ENCODE measurements at regions not wholly inside any gene's neighbourhood (a gene's known extent, or its start where the extent isn't known, plus 50 kb on each side); places are given as distances from the start of the nearest gene placed in this dataset.
"Not testable (repeated sequence)": the region's sequence is repeated elsewhere in the genome, so short reads cannot be mapped to it uniquely, and the experiment has no call there.

DNA sequence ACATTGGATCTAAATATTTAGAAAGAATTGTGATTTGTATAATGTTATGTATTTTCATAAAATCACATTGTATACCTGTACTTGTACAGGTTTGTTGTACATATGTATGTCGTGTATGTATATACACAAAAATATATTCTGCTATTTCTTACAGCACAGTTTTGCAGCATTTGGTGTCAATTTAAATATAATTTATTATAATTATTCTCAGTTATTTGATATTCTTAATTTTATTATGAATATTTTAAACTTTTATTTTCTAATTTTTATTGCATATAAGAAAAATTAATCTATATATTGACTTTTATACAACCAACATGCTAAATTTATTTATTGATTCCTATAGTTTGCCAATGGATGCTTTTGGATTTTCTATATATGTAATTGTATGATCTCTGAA, 137.0 kb downstream of the GOLGA6L6 start:
- H3K9me3 ChIP-seq (ENCODE audit: control insufficient read depth in 1 of 2, insufficient read depth in 1 of 2, low read depth in 1 of 2, low read length in 2 of 2): peaks cover 50 to 79% of the 10 kb centered on the region in 2 experiments
- H3K27ac ChIP-seq (ENCODE audit: low read depth, low read length); ATAC-seq; H3K27me3 ChIP-seq (ENCODE audit: insufficient read depth, low read length); H3K4me2 ChIP-seq (ENCODE audit: low read length); H2AFZ ChIP-seq (ENCODE audit: low read depth, low read length, poor library complexity, severe bottlenecking); H3K9ac ChIP-seq (ENCODE audit: low read length); H3K79me2 ChIP-seq (ENCODE audit: insufficient read depth, low read length); CTCF ChIA-PET; H3K36me3 ChIP-seq (ENCODE audit: control insufficient read depth in 1 of 2, insufficient read depth in 2 of 2, low read length in 2 of 2); H3K4me3 ChIP-seq (replicated peaks in 1 of 2; ENCODE audit: low read depth in 1 of 2, low read length in 2 of 2); H3K4me1 ChIP-seq (ENCODE audit: control insufficient read depth in 1 of 2, insufficient read depth in 2 of 2, low read length in 2 of 2); DNase-seq (ENCODE audit: low read depth, low spot score); H4K20me1 ChIP-seq (ENCODE audit: insufficient read depth); RAD21 ChIA-PET (ENCODE audit: low non-redundant PET in 1 of 2, low total read pairs in 2 of 2, uncharacterized antibody in 2 of 2, unreplicated experiment in 2 of 2); H3K9me2 ChIP-seq (ENCODE audit: insufficient read depth); BruUV-seq (replicated peaks); POLR2A ChIA-PET: not testable (repeated sequence)
- intact Hi-C loops (cut with micrococcal nuclease): loop anchor here (10.0 kb wide), 1 partner anchor 190 kb away; no protein-coding TSS in a partner anchor

DNA sequence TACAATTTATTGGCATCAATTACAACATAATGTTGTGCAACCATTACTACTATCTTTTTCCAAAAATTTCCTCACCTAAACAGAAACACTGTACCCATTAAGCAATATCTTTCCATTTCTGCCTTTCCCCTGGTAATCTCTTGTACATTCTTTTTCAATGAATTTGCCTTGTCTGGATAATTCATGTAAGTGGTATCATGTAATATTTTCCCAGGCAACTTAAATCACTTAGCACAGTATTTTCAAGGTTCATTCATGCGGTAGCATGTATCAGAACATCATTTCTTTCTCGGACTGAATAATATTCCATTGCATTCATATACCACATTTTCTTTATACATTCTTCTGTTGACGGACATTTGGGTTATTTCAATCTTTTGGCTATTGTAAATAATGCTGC, 139.0 kb downstream of the GOLGA6L6 start:
- BruUV-seq (replicated peaks); H2AFZ ChIP-seq (ENCODE audit: low read depth, low read length, poor library complexity, severe bottlenecking); H3K79me2 ChIP-seq (ENCODE audit: insufficient read depth, low read length); H3K27ac ChIP-seq (ENCODE audit: low read depth, low read length); RAD21 ChIA-PET (ENCODE audit: low non-redundant PET in 1 of 2, low total read pairs in 2 of 2, uncharacterized antibody in 2 of 2, unreplicated experiment in 2 of 2); CTCF ChIA-PET; H3K4me2 ChIP-seq (ENCODE audit: low read length); POLR2A ChIA-PET; H3K27me3 ChIP-seq (ENCODE audit: insufficient read depth, low read length); ATAC-seq; H4K20me1 ChIP-seq (ENCODE audit: insufficient read depth); H3K9me2 ChIP-seq (ENCODE audit: insufficient read depth); H3K36me3 ChIP-seq (ENCODE audit: control insufficient read depth in 1 of 2, insufficient read depth in 2 of 2, low read length in 2 of 2); H3K9ac ChIP-seq (ENCODE audit: low read length); DNase-seq (ENCODE audit: low read depth, low spot score); H3K4me1 ChIP-seq (ENCODE audit: control insufficient read depth in 1 of 2, insufficient read depth in 2 of 2, low read length in 2 of 2); H3K4me3 ChIP-seq (replicated peaks in 1 of 2; ENCODE audit: low read depth in 1 of 2, low read length in 2 of 2): not testable (repeated sequence)
- intact Hi-C loops (cut with micrococcal nuclease): loop anchor here (10.0 kb wide), 1 partner anchor 188 kb away; no protein-coding TSS in a partner anchor
- H3K9me3 ChIP-seq (ENCODE audit: control insufficient read depth in 1 of 2, insufficient read depth in 1 of 2, low read depth in 1 of 2, low read length in 2 of 2): peaks cover 38 to 67% of the 10 kb centered on the region in 2 experiments

DNA sequence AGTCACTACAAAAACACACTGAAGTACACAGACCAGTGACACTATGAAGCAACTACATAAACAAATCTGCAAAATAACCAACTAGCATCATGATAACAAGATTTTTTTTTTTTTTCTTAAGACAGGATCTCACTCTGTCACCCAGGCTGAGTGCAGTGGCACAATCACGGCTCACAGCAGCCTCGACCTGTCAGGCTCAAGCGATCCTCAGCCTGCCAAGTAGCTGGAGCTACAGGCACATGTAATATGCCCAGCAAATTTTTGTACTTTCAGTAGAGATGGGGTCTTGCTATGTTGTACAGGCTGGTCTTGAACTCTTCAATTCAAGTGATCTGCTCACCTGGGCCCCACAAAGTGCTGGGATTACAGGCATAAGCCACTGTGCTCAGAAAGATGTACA, 140.5 kb downstream of the GOLGA6L6 start:
- RAD21 ChIA-PET (ENCODE audit: low non-redundant PET in 1 of 2, low total read pairs in 2 of 2, uncharacterized antibody in 2 of 2, unreplicated experiment in 2 of 2); H4K20me1 ChIP-seq (ENCODE audit: insufficient read depth); CTCF ChIA-PET; DNase-seq (ENCODE audit: low read depth, low spot score); H3K4me1 ChIP-seq (ENCODE audit: control insufficient read depth in 1 of 2, insufficient read depth in 2 of 2, low read length in 2 of 2); H3K27ac ChIP-seq (ENCODE audit: low read depth, low read length); H3K4me2 ChIP-seq (ENCODE audit: low read length); H3K4me3 ChIP-seq (replicated peaks in 1 of 2; ENCODE audit: low read depth in 1 of 2, low read length in 2 of 2); H3K27me3 ChIP-seq (ENCODE audit: insufficient read depth, low read length); BruUV-seq (replicated peaks); H3K79me2 ChIP-seq (ENCODE audit: insufficient read depth, low read length); H3K9ac ChIP-seq (ENCODE audit: low read length); H2AFZ ChIP-seq (ENCODE audit: low read depth, low read length, poor library complexity, severe bottlenecking); H3K36me3 ChIP-seq (ENCODE audit: control insufficient read depth in 1 of 2, insufficient read depth in 2 of 2, low read length in 2 of 2); ATAC-seq; POLR2A ChIA-PET; H3K9me2 ChIP-seq (ENCODE audit: insufficient read depth): not testable (repeated sequence)
- intact Hi-C loops (cut with micrococcal nuclease): loop anchor here (10.0 kb wide), 1 partner anchor 186 kb away; no protein-coding TSS in a partner anchor
- H3K9me3 ChIP-seq (ENCODE audit: control insufficient read depth in 1 of 2, insufficient read depth in 1 of 2, low read depth in 1 of 2, low read length in 2 of 2): peaks cover 47 to 76% of the 10 kb centered on the region in 2 experiments

DNA sequence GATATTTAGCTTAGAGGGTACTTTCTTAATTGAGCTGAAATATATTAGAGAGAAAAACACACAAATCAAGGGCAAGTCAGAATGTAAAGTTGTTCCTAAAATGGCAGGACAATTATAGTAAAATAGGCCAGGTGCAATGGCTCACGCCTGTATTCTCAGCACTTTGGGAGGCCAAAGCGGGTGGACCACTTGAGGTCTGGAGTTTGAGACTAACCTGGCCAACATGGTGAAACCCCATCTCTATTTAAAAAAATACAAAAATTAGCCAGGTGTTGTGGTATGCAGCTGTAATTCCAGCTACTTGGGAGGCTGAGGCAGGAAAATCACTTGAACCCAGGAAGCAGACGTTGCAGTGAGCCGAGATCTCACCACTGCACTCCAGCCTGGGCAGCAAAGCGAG, 142.9 kb downstream of the GOLGA6L6 start:
- H2AFZ ChIP-seq (ENCODE audit: low read depth, low read length, poor library complexity, severe bottlenecking); BruUV-seq (replicated peaks); H3K9me2 ChIP-seq (ENCODE audit: insufficient read depth); ATAC-seq; POLR2A ChIA-PET; CTCF ChIA-PET; H3K27ac ChIP-seq (ENCODE audit: low read depth, low read length); H4K20me1 ChIP-seq (ENCODE audit: insufficient read depth); intact Hi-C loops (cut with micrococcal nuclease); H3K4me1 ChIP-seq (ENCODE audit: control insufficient read depth in 1 of 2, insufficient read depth in 2 of 2, low read length in 2 of 2); H3K79me2 ChIP-seq (ENCODE audit: insufficient read depth, low read length); H3K27me3 ChIP-seq (ENCODE audit: insufficient read depth, low read length); RAD21 ChIA-PET (ENCODE audit: low non-redundant PET in 1 of 2, low total read pairs in 2 of 2, uncharacterized antibody in 2 of 2, unreplicated experiment in 2 of 2); H3K4me2 ChIP-seq (ENCODE audit: low read length); H3K9ac ChIP-seq (ENCODE audit: low read length); DNase-seq (ENCODE audit: low read depth, low spot score); H3K36me3 ChIP-seq (ENCODE audit: control insufficient read depth in 1 of 2, insufficient read depth in 2 of 2, low read length in 2 of 2); H3K4me3 ChIP-seq (replicated peaks in 1 of 2; ENCODE audit: low read depth in 1 of 2, low read length in 2 of 2): not testable (repeated sequence)
- peaks cover 48 to 69% of the 10 kb centered on the region in 2 experiments for H3K9me3 ChIP-seq (ENCODE audit: control insufficient read depth in 1 of 2, insufficient read depth in 1 of 2, low read depth in 1 of 2, low read length in 2 of 2)

DNA sequence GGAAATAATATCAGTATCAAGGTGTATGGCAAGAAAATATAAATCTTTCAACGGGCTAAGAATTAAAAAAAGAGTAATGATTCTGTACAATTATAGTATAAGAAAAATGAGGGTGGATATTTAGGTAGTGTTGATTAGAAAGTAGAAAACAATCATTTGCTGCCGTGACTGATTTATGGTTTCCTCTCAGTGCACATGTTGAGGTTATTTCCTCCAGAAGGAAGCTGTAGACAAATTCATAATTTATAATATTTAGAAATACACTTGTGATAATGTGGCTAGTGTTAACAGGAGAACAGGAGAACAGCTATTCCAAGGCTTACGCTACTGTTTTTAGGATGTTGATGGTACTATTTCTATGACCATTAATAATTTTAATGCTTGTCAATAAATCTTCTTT, 153.4 kb downstream of the GOLGA6L6 start:
- H3K9me2 ChIP-seq (ENCODE audit: insufficient read depth); ATAC-seq; H3K79me2 ChIP-seq (ENCODE audit: insufficient read depth, low read length); BruUV-seq (replicated peaks); H2AFZ ChIP-seq (ENCODE audit: low read depth, low read length, poor library complexity, severe bottlenecking); CTCF ChIA-PET; H3K9ac ChIP-seq (ENCODE audit: low read length); H3K4me1 ChIP-seq (ENCODE audit: control insufficient read depth in 1 of 2, insufficient read depth in 2 of 2, low read length in 2 of 2); H4K20me1 ChIP-seq (ENCODE audit: insufficient read depth); RAD21 ChIA-PET (ENCODE audit: low non-redundant PET in 1 of 2, low total read pairs in 2 of 2, uncharacterized antibody in 2 of 2, unreplicated experiment in 2 of 2); H3K4me2 ChIP-seq (ENCODE audit: low read length); intact Hi-C loops (cut with micrococcal nuclease); H3K4me3 ChIP-seq (replicated peaks in 1 of 2; ENCODE audit: low read depth in 1 of 2, low read length in 2 of 2); POLR2A ChIA-PET; H3K36me3 ChIP-seq (ENCODE audit: control insufficient read depth in 1 of 2, insufficient read depth in 2 of 2, low read length in 2 of 2); DNase-seq (ENCODE audit: low read depth, low spot score); H3K27ac ChIP-seq (ENCODE audit: low read depth, low read length); H3K27me3 ChIP-seq (ENCODE audit: insufficient read depth, low read length): not testable (repeated sequence)
- H3K9me3 ChIP-seq (ENCODE audit: control insufficient read depth in 1 of 2, insufficient read depth in 1 of 2, low read depth in 1 of 2, low read length in 2 of 2): peaks cover 57 to 80% of the 10 kb centered on the region in 2 experiments

Measured in HCT116 (cell line).